ENCODE measurements at regions not wholly inside any gene's neighbourhood (a gene's known extent, or its start where the extent isn't known, plus 50 kb on each side); places are given as distances from the start of the nearest gene placed in this dataset.

DNA sequence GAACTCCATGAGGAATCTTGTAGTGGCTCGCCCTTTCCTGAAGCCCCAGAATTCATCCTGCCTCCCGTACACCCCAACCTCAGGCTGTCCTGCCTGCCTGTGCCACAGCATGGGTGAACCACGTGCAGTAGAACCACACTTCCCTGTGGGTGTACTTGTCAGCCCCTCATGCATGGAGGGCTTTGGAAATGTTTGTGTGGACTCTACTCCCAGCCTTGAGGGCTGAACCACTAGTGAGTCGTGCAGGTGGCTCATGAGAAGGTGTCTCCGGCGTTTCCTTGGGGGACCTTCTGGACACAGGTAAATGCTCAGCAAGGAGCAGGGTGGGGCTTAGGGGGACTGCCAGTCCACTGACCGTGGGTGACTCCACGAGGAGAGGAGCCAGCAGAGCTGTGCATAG, 58.7 kb upstream of the ADORA2B start:
- TF ChIP-seq ZBTB8A (tag by site-specific recombination; IDR thresholded peaks at IDR 0.05) (no peak), ZNF335 (tag by site-specific recombination; conservative IDR thresholded peaks at IDR 0.05) (no peak), ZNF16 (tag by site-specific recombination; IDR thresholded peaks at IDR 0.05; ENCODE audit: low read depth) (no peak), ZNF174 (tag by site-specific recombination; IDR thresholded peaks at IDR 0.05) (no peak), SALL2 (tag by site-specific recombination; IDR thresholded peaks at IDR 0.05; ENCODE audit: borderline replicate concordance) (no peak), ZNF391 (tag by site-specific recombination; IDR thresholded peaks at IDR 0.05; ENCODE audit: borderline replicate concordance, low read depth) (no peak), ZNF776 (tag by site-specific recombination; IDR thresholded peaks at IDR 0.05; ENCODE audit: borderline replicate concordance) (no peak), ZFP37 (tag by site-specific recombination; IDR thresholded peaks at IDR 0.05) (no peak)
- TF ChIP-seq, protein P1, sequence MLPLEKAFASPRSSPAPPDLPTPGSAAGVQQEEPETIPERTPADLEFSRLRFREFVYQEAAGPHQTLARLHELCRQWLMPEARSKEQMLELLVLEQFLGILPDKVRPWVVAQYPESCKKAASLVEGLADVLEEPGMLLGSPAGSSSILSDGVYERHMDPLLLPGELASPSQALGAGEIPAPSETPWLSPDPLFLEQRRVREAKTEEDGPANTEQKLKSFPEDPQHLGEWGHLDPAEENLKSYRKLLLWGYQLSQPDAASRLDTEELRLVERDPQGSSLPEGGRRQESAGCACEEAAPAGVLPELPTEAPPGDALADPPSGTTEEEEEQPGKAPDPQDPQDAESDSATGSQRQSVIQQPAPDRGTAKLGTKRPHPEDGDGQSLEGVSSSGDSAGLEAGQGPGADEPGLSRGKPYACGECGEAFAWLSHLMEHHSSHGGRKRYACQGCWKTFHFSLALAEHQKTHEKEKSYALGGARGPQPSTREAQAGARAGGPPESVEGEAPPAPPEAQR (tag by site-specific recombination; IDR thresholded peaks at IDR 0.05): no peak
- TF ChIP-seq, protein P2, sequence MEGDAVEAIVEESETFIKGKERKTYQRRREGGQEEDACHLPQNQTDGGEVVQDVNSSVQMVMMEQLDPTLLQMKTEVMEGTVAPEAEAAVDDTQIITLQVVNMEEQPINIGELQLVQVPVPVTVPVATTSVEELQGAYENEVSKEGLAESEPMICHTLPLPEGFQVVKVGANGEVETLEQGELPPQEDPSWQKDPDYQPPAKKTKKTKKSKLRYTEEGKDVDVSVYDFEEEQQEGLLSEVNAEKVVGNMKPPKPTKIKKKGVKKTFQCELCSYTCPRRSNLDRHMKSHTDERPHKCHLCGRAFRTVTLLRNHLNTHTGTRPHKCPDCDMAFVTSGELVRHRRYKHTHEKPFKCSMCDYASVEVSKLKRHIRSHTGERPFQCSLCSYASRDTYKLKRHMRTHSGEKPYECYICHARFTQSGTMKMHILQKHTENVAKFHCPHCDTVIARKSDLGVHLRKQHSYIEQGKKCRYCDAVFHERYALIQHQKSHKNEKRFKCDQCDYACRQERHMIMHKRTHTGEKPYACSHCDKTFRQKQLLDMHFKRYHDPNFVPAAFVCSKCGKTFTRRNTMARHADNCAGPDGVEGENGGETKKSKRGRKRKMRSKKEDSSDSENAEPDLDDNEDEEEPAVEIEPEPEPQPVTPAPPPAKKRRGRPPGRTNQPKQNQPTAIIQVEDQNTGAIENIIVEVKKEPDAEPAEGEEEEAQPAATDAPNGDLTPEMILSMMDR (tag by site-specific recombination; IDR thresholded peaks at IDR 0.05): no peak
- TF ChIP-seq, protein P3, sequence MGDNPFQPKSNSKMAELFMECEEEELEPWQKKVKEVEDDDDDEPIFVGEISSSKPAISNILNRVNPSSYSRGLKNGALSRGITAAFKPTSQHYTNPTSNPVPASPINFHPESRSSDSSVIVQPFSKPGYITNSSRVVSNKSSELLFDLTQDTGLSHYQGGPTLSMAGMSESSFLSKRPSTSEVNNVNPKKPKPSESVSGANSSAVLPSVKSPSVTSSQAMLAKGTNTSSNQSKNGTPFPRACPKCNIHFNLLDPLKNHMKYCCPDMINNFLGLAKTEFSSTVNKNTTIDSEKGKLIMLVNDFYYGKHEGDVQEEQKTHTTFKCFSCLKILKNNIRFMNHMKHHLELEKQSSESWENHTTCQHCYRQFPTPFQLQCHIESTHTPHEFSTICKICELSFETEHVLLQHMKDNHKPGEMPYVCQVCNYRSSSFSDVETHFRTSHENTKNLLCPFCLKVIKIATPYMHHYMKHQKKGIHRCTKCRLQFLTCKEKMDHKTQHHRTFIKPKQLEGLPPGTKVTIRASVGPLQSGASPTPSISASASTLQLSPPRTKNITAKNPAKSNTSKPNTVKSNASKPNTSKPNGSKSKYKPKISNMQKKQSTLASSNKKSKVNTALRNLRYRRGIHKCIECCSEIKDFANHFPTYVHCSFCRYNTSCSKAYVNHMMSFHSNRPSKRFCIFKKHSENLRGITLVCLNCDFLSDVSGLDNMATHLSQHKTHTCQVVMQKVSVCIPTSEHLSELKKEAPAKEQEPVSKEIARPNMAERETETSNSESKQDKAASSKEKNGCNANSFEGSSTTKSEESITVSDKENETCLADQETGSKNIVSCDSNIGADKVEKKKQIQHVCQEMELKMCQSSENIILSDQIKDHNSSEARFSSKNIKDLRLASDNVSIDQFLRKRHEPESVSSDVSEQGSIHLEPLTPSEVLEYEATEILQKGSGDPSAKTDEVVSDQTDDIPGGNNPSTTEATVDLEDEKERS (tag by site-specific recombination; IDR thresholded peaks at IDR 0.05): no peak
- TF ChIP-seq, protein P4, sequence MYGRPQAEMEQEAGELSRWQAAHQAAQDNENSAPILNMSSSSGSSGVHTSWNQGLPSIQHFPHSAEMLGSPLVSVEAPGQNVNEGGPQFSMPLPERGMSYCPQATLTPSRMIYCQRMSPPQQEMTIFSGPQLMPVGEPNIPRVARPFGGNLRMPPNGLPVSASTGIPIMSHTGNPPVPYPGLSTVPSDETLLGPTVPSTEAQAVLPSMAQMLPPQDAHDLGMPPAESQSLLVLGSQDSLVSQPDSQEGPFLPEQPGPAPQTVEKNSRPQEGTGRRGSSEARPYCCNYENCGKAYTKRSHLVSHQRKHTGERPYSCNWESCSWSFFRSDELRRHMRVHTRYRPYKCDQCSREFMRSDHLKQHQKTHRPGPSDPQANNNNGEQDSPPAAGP (tag by site-specific recombination; IDR thresholded peaks at IDR 0.05): no peak
- TF ChIP-seq, protein P5, sequence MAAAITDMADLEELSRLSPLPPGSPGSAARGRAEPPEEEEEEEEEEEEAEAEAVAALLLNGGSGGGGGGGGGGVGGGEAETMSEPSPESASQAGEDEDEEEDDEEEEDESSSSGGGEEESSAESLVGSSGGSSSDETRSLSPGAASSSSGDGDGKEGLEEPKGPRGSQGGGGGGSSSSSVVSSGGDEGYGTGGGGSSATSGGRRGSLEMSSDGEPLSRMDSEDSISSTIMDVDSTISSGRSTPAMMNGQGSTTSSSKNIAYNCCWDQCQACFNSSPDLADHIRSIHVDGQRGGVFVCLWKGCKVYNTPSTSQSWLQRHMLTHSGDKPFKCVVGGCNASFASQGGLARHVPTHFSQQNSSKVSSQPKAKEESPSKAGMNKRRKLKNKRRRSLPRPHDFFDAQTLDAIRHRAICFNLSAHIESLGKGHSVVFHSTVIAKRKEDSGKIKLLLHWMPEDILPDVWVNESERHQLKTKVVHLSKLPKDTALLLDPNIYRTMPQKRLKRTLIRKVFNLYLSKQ (tag by site-specific recombination; IDR thresholded peaks at IDR 0.05; ENCODE audit: borderline replicate concordance): no peak

Data from HEK293 (cell line).